Mammary epithelial cell (primary cell): ENCODE measurements at regions not wholly inside any gene's neighbourhood (a gene's known extent, or its start where the extent isn't known, plus 50 kb on each side); places are given as distances from the start of the nearest gene placed in this dataset.

Source experiments
- EZH2 ChIP-seq: IDR thresholded peaks from 2 replicates; pipeline ENCODE4 v1.6.1; 2012; ENCODE audit warnings: low read length, inconsistent platforms, borderline replicate concordance
- TF ChIP-seq, protein P1 (sequence below), 2 donors: IDR thresholded peaks in 1 of 2; conservative IDR thresholded peaks in 1 of 2; 2 replicates each; pipeline ENCODE4 v1.5.1; 2011 to 2012; ENCODE audit warnings: inconsistent platforms in 2 of 2, low read length in 2 of 2, mild to moderate bottlenecking in 2 of 2, control low read depth in 1 of 2, low read depth in 1 of 2; ENCODE audit not compliant: insufficient read depth in 1 of 2; ENCODE audit errors: extremely low read depth in 1 of 2

DNA sequence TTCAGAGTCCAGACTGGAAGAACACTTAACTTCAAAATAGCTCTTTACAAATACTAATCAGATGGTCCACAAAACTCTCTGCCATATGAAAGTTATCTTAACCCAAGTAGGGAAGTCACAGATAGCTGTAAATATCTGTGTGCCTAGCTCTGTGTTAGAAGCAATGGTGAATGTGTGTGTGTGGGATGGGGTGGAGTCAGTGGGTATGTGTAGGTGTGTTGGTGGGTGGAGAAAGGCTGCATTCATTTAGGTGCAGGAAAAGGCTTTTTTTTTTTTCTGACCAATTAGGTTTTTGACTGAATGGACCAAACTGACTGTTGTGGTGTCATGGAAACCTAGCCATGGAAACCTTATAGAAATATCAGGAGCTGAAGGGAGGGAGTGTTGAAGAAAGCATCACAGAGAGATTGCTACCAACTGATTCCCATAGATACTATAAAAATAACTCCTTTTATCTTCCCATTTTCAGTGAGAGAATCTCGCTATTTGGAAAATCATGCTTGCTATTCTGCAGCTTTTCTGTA lies 156.2 kb upstream of the NR3C1 start:
- TF ChIP-seq, protein P1, sequence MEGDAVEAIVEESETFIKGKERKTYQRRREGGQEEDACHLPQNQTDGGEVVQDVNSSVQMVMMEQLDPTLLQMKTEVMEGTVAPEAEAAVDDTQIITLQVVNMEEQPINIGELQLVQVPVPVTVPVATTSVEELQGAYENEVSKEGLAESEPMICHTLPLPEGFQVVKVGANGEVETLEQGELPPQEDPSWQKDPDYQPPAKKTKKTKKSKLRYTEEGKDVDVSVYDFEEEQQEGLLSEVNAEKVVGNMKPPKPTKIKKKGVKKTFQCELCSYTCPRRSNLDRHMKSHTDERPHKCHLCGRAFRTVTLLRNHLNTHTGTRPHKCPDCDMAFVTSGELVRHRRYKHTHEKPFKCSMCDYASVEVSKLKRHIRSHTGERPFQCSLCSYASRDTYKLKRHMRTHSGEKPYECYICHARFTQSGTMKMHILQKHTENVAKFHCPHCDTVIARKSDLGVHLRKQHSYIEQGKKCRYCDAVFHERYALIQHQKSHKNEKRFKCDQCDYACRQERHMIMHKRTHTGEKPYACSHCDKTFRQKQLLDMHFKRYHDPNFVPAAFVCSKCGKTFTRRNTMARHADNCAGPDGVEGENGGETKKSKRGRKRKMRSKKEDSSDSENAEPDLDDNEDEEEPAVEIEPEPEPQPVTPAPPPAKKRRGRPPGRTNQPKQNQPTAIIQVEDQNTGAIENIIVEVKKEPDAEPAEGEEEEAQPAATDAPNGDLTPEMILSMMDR (conservative IDR thresholded peaks at IDR 0.05 in 1 of 2, IDR thresholded peaks at IDR 0.05 in 1 of 2; ENCODE audit: extremely low read depth in 1 of 2, insufficient read depth in 1 of 2, low read depth in 1 of 2, low read length in 2 of 2), result no peak
- TF ChIP-seq EZH2, result no peak
